GM21717 (cell line): ENCODE measurements at regions not wholly inside any gene's neighbourhood (a gene's known extent, or its start where the extent isn't known, plus 50 kb on each side); places are given as distances from the start of the nearest gene placed in this dataset.

ENCODE experiments used
- ATAC-seq: cut with Tn5 transposase; IDR thresholded peaks from one replicate; pipeline ENCODE4 v1.9.1; 2021; ENCODE audit warnings: mild to moderate bottlenecking, moderate library complexity; ENCODE audit not compliant: unreplicated experiment

DNA sequence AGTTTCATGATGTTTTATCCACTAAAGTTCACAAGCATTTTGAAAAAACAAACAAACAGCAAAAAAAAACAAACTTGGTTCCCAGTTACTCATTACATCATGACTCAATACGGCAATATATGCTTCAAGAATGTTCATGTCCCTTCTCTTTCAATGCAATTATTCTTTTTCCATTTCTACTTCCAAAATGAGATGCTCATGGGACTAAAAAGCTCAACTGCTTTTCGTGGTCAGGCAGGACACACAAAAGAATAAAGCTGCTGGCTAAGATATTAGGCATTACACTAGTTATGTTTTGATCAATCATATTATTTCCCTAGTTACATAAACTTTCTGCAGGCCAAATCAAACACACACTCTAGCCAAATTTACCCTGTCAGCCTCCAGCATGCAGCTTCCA lies 301.3 kb downstream of the EPHA4 start:
- ATAC-seq = no peak

DNA sequence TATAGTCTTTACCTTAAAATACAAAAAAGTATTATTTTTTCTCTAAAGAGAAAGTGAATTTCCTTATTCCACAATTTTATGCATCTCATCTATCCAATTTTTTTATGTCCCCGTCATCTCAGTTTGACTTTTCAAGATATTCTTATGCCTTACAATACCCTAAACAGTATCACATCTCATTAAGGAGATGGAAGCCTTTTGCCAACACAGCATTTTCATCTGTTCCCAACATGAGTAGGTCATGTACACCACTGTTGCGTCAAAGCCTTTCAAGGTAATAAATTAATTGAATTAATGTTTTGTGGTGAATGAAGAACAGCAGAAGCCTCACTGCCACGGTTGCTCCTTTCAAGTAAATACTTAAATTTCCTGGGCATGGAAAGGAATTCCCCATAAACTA lies 299.4 kb downstream of the EPHA4 start:
- no peak for ATAC-seq

DNA sequence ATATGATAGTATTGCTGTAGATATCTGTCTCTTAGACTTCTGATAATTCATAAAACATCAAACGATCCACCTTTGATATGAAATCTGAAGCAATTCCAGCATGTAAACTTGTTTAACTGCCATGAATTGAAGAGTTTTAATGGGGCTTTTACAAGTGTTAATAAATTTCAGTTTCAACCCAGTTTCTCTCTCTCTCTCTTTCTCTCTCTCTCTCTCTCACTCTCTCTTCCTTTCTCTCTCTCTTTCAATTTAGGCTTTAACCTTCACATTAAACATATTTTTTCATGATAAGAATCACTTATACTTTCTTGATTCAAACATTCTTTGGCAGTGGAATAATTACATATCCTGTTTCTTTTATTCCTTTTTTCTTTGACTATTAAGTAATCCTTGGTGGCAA lies 296.1 kb downstream of the EPHA4 start:
- ATAC-seq = no peak

DNA sequence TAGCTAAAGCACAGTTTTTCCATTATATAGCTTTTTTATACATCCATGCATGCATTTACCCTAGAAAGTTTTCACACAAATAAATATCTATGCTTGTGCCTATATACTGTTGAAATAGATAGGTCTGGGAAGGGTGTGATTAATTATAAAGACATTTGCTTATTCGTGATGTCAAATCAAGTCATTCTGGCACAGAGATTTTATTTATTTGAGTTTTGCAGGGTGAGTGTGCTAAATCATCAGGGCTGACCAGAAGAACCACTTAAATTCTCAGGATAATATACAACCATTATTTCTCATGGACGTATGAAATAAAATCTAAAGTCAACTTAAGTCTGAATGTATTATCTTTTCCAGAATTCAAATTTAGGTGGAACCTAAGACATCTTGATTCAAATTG lies 295.5 kb downstream of the EPHA4 start:
- no peak for ATAC-seq

DNA sequence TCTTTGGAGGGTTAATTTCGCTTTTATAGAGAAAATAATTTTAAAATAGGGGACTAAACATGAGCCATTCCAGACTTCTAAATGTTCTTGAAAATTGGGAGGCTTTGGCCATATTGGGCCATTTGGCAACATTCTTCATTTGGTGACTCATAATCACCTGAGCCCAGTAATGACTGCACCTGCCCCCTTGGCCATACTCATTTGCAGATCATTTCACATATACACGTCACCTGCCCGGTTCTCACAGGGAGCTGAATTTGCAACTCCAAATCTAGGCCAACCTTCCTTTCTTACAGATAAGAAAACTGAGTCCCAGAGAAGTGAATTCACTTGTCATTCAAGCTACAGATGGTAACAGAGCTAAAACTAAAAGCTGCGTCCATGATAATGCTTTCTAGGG lies 289.7 kb downstream of the EPHA4 start:
- ATAC-seq = no peak

DNA sequence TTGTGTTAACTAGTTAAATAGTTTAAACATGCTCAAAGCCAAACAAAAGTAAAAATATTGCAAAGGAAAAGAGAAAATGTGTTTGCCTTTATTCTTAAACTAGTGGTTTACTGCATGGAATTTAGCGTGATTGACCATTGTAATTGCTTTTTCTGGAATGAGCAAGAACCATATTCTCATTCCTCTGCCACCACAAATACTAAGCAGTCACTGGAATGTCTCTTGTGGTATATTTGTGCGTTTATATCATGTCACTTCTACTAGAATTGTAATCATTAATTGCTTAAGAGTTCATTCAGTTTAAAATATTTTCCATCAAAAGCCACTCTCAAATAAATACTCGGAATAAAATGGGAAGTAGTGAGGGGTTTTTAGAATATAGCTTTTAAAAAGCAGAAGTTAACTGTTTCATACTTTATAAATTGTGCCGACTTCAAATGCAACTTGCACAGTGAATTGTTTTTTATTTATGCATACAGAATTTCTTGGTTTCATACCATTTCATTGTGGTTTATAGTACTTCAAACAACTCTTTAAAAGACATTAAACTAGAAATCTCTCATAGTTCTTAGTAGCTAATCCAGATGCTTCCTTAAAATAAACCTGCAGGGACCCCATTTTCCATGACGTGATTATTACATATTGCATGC lies 288.1 kb downstream of the EPHA4 start:
- ATAC-seq = no peak

DNA sequence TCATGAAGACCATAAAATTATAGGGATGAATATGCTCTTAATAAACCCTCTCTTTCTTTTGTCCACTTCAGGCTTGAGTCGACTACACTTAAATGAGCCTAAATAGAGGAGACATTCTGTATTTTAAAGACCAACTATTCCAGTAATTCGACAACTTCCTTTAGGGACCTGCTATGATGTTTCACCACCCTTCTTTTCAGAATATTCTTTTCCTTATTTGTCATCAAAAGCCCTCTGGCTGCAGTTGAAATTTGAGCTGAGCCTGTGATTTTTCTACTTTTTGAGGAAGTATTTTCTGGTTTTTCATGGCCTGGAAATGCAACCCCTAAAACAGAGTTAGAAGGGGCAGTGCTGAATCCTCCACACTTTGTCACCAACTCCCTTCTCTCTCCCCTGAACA lies 287.0 kb downstream of the EPHA4 start:
- no peak for ATAC-seq

DNA sequence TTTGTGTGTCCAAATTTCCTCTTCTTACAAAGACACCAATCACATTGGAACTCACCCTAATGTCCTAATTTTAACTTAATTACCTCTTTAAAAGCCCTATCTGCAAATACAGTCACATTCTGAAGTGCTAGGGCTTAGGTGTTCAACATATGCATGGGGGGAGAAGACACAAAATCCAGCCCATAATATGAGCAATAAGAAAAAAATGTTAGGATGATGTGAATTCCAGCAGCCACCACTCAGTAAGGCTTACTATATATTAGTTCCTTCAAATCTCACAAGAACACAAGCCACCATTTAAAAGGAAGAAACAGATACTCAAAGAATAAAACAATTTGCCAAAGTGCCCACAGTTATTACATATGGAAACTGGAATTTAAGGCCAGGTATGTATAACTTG lies 285.7 kb downstream of the EPHA4 start:
- no peak for ATAC-seq

DNA sequence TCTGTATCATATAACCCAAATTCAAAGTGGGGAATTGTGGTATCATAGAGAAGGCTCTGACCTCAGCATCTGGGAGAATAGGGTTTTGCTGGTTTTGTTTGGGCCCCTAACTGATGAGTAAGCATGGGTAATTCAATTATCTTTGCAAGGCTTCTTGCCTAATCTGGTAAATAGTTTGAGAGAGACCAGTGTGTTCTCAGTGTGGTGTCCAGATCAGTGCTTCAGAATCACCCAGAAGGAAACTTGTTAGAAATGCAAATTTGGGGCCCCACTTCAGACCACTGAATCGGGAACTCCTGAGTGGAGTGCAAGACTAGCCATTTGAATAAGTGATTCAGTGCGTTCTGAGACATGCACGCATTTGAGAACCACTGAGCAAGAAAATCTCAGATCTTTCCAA lies 282.7 kb downstream of the EPHA4 start:
- no peak for ATAC-seq

DNA sequence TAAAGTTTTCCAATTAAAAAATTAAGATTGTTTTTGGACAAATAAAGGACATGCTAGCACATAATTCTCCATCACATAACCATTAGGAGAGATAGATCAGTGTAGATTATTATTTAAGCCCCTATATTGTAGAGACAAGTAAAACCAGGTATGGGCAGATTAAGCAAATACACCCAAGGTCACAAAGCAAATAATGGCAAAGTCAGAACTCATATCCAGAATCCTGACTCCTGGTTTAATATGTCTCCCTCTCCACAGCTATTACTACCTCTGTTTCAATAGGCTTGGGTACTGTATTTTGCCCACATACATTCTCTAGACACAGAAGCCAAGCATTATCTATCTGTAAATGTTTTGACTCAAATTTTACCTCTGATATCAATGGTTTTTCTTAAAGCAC lies 282.3 kb downstream of the EPHA4 start:
- no peak for ATAC-seq

DNA sequence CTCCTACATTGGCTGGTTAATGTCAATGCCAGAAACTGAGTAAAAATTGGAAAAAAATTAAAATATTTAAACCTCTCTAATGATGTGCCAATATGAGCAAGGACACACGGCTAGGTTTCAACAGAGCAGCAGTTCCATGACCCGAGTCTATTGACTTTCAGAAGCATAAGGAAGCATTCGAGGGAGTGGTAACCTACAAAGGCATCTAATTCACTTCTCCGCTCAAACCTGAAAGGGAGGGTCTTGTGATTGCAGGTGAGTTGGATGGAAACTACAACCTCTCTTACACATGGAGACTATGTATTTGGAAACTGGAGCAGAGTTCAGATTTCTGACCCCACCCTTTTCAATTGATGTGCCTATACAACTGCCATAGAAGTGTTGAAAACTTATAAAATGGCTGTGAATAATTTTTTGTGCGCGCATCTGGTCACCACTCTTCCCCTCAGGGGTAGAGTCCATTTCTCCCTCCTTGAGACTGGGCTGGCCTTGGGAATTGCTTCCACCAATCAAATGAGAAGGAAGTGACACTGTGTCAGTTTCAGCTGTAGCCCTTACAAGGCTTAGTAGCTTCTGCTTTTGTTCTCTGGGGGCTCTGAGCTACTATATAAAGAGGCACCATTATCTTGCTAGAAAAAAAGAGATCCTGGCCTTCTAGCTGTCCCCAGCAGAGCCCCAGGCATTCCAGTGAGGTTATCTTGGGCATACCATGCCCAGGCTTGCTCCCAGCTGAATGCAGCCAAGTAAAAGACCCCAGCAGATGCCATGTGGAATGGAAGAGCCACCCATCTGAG lies 278.0 kb downstream of the EPHA4 start:
- no peak for ATAC-seq

DNA sequence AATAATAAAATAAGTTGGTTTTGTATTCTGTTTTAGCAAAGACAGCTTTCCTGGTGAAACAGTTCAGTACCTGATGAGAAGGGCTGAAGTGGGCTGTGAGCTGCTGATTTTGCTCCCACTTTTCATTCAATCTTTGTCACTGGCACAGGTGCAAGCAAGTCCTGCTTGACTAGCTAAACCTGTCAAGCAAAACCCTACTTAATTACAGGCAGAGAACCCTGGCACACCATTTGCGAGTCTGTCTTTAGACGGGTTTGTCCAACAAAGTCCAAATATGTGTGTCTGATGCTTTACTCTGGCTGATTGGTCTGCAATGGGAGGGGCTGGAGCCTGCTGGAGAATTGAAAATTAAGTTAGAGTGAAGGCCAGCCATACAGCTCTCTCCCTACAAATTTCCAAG lies 267.2 kb downstream of the EPHA4 start:
- ATAC-seq = no peak

DNA sequence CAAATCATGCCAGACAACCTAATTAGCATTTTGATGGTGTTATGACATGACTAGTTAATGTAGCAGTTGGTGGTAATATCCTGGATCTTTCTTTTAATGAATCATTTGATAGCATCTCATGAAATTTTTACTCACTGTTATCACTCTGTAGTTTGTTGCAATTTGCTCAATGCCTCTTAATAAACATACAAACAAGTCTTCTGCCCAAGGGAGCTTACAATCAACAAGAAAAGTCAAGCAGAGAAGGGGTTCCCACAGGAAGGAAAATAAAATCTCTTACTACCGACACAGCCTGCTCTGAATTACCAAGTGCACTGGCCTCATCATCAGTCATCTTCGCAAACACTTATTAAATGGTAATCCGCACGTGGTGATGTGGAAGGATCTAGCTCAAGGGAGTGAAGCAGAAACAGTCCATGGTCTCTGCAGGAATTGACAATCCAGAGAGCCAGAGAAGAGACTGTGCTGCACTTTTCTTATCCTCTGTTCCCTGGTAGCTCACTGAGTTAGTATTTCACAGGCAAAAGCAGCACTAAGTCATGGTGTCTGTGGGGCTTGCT lies 263.5 kb downstream of the EPHA4 start:
- no peak for ATAC-seq

DNA sequence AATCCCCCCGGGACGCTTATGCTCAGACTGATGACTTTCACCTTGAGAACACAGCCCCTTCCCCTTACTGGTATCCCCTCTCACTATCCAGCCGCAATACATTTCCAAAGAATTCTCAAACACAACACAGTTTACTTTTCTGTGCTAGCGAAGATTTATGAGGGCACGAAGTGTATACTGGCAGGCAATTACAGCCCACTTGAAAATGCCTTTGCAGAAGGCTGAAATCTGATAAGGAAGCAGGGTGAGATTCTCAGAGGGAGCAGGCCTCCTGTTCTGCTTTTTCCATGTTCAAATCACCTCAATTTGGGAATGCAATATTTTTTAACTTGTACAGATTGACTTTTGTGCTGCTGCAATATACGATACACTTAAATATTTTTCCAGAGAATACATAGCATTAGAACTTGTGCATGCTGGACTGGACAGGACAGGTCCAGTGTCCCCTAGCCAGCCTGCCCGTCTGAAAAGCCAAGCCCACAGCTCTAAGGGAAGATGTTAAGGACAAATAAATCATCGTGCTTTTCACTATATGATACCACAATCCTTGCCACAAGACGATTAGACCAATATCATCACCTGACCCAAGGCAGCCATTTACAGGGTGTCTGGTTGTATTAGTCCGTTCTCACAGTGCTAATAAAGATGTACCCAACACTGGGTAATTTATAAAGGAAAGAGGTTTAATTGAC lies 262.1 kb downstream of the EPHA4 start:
- ATAC-seq = no peak

DNA sequence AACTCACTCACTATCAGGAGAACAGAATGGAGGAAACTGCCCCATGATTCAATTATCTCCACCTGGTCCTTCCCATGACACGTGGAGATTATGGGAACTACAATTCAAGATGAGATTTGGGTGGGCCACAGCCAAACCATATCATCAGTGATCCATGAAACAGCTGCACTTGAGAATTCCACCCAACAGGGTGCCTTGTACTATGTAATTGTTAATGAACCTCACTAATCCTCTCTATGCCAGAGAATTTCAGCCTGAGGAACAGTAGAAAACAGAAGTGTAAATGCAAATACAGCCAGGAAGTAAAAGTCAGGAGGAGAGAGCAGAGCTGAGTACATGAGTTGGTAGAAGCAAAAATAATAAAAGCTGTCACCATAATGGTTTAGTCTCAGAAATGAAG lies 261.4 kb downstream of the EPHA4 start:
- ATAC-seq = no peak

DNA sequence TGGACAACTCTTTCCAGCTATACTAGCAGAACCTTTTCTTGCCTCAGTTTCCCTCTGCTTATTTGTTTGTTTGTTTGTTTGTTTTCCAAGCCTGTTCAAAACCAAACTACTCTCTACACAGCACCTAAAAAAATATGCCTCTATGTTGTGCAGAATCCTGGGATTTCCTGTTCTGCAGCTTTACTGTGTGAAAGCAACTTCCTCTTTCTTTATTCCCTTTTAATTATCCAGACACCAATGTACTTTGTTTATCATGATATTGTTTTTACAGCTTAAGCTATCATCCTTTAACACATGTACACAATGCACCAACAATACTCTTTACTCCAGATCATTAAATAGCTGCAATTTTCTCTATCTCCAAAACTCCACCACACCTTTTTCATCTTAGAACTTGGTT lies 259.5 kb downstream of the EPHA4 start:
- ATAC-seq = no peak

DNA sequence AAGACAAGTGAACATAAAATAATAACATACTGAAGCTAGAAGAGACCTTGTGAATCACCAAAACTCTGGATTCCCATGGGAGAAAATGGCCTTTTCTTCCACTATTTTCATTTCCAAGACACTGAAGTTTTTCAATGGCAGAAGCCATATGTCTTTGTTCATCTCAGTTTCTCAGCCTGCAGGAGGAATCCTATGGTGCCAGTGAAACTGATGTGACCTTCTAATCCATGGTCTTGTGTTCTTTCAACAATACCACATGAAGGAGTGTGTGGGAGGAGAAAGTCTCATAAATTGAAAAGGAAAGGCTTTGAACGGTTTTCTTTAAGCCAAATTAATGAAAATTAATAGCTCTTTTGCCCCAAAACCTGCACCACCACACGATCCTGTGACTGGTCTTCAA lies 257.3 kb downstream of the EPHA4 start:
- no peak for ATAC-seq

DNA sequence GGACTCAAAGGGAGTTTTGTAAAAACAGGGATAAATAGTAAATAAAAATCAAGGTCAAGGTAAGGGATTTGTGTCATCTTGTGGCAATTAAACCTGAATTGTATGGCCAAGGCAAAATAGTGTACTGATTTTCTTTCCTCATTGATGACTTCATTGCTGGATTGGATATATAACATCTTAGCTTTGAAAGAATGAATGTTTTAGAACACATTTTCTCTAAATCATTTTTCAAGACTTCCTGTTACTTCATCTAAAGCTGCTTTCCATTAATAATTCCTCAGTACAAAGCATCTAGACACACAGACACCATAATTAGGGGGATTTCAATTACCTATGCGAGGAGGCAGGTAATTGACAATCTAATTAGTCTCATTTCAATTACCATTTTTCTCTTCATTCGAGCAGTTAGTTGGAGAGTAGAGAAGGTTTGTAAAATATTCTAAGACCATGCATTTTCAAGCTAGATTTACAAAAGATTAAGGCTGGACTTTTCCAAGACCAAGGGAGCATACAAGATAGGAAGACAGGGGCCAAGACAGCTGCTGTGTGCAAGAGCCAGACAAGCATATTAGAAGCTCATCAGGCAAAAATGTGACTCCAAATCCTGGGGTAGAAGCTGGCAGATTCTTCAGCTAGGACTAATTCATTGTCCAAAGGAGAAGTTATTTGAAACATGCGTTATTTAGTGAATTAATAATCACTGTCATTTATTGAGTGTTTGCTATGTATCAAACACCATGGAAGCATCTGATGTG lies 253.6 kb downstream of the EPHA4 start:
- no peak for ATAC-seq

DNA sequence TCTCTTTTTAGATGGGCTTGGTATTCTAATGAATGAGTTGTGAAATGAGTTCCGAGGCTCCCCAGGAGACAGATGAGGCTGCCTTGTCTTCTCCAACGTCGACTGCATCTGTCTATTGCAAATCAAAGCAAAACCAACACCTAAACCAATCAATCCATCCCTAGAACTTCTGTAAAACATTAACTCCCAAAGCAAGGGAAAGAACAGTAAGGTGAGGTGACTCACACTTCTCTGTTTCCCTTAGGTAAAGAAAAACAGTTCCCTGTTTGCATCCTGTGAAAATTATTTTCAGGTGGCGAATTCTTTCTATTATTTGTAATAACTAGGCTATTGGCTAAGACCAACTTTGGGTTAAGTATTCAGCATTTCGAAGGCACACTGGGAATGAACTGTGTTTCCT lies 249.4 kb downstream of the EPHA4 start:
- no peak for ATAC-seq

DNA sequence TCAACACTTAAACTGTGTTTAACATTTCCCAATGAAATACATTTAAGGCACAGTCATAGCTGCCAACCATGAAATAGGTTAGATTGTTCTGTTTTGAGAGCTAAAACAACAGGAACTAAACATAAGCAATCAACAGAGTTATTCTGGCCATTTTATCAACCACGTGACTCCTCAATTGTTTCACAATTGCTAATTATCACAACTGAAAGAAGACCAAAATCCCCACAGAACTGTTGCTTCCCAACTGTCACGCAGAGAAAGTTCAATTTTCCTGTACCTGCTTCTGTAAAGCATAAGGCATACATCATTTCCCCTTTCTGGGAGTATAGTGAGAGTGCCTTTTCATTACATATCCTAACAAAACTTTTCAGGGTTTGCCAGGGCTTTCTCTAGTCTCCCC lies 248.6 kb downstream of the EPHA4 start:
- ATAC-seq = no peak

DNA sequence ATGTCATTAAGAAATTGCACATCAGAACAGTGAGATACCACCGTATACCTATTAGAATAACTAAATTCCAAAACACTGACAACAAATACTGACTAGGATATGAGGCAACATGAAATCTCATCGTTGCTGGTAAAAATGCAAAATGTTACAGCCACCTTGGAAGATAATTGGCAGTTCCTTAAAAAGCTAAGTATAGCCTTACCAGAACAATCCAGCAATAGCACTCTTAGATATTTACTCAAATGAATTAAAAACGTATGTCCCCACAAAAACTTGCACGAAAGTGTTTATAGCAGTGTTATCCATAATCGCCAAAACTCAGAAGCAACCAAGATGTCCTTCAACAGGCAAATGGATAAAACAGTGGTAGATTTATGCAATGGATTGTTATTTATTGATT lies 241.7 kb downstream of the EPHA4 start:
- ATAC-seq = no peak
